Stromal cell of bone marrow (primary cell): ENCODE measurements at regions not wholly inside any gene's neighbourhood (a gene's known extent, or its start where the extent isn't known, plus 50 kb on each side); places are given as distances from the start of the nearest gene placed in this dataset.

Experiments
- DNase-seq: peaks from one replicate; pipeline ENCODE4 v3.0.0-alpha.2; 2012; ENCODE audit warnings: low read depth

DNA sequence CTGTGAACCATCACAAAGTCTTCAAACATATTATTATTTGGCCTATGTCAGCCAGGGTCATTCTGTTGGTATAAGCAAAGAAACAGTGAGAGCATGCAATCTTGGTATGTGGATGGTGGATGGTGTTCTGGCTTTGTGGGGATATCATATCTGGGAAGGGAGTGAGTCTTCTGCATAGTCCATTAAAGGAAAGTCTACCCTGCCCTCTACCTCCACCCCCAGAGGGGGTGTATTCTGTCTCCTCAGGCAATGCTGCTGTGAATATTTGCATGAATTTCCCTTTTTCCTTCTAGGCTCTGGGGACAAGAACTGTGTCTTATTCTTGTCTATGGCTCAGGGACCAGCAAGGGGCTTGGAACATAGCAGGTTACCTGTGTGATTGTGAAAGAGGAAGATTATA lies 495.8 kb downstream of the PDCD6IP start:
- no peak for DNase-seq

GRCh38 chr3:34296796-34297195 lies 498.4 kb downstream of the PDCD6IP start:
- DNase-seq = no peak

GRCh38 chr3:34298653-34299052 lies 500.2 kb downstream of the PDCD6IP start:
- no peak for DNase-seq

GRCh38 chr3:34300621-34301020 lies 502.2 kb downstream of the PDCD6IP start:
- no peak for DNase-seq

- no peak for DNase-seq
Measured at GRCh38 chr3:34301313-34301712, 502.9 kb downstream of the PDCD6IP start.

- no peak for DNase-seq
Measured at GRCh38 chr3:34305266-34305665, 506.8 kb downstream of the PDCD6IP start.

DNA sequence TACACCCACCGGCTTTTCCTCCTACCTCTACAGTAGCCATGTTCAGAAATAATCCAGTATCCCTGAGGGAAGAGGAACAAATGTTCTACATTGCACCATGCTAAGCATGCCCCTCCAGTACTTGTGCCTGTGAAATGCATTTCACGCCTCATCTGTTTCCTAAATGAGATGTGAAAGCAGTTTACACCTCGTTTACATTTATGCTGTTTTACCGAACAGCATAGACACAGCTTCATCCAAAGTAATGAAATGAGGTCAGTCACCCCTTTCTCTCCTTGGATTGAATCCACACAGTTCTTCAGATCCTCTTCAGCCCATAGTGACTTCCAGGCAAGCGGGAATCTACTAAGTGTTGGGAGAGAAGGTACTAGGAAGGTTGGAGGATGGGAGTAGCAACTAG lies 514.3 kb downstream of the PDCD6IP start:
- no peak for DNase-seq

DNA sequence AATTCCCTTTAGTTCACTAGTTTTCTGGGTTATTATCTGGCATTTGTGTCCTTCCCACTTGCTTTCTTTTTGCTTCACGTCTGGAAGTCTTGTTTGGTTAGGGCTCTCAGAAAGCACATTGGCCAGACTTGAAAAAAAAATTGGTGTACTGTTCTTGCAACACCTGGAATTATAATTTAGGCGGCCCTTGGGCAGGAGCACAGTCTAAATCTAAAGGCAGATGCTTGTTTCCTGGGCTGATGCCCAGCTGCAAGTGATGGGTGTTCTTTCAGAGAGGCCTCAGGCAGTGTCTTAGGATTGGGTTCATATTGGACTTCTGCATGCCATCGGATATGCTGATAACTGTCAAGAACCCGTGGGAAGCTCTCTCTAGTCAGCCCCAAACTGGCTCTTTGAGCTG lies 521.5 kb downstream of the PDCD6IP start:
- DNase-seq = no peak

GRCh38 chr3:34323517-34323916 lies 525.1 kb downstream of the PDCD6IP start:
- no peak for DNase-seq

DNA sequence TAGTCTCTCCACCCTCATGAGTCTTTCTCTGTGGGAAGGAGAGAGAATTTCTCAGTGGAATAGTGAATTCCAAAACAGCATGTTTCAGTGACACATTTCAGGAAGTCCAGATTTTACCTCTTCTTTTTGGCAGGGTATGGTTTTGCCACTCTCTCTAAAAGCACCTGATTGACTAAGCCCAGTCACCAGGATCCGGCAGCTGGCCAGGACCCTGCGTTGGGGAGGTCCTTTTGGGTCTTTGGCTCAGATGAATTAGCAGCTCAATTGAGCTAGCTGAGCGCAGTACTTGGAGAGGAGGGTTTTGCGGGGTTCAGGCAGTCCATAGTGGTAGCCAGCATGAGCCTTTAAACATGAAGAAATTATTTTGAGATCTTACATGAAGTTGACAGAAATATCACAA lies 548.2 kb downstream of the PDCD6IP start:
- DNase-seq = no peak

GRCh38 chr3:34351882-34352777 lies 553.7 kb downstream of the PDCD6IP start:
- no peak for DNase-seq

GRCh38 chr3:34352778-34353331 lies 554.4 kb downstream of the PDCD6IP start:
- no peak for DNase-seq

DNA sequence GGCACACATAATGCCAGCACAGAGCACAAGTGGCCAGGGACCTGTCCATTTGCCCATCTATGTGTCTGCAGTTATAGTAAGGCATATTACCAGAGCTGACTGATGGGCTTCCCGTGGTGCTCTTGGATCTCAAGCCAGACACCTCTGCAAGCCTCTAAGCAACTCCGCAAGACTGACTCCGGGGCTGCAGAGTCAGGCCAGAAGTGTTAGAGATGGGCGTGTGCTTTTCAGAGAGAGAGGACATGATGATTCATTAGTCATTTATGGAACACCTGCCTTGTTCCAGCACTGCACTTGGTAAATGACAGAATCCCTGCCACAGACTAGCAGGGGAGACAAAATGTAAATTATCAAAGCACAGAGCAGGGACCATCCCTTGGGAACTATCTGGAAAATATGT lies 559.0 kb downstream of the PDCD6IP start:
- no peak for DNase-seq

DNA sequence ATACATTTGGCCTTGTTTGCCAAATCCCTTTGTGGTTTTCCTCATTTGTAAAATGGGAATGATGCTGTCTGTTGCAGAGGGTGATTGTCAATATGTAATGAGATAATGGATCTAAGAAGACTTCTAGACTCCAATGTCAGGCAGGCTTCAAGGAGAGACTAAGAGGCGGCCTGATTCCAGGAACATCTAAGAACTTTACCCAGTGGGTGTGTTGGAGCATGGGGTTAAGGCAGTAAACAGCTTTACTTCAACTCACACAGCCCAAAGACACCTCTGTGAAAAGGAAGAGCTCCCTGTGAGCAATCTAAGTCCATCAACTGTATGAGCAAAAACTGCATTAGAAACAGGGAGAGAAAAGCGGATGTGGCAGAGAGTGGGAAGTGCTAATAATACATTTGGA lies 560.6 kb downstream of the PDCD6IP start:
- no peak for DNase-seq

DNA sequence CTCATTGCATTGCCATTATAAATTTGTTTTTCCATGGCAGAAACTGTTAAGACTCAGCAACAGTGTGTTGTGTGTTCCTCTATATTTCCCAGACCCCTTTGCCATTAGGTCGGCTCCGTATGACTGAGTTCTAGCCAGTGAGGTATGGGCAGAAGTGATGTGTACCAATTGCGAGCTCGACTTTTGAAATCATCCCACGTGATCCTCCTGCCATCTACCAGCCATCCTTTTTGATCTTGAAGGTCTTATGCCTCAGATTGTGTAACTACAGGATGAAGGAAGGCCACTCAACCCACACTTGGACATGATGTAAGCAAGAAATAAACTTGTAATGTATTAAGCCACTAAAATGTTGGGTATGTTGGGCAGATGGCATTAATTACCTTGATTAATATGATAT lies 562.3 kb downstream of the PDCD6IP start:
- DNase-seq = no peak

- no peak for DNase-seq
Measured at GRCh38 chr3:34361921-34362320, 563.5 kb downstream of the PDCD6IP start.

GRCh38 chr3:34362910-34363309 lies 564.5 kb downstream of the PDCD6IP start:
- no peak for DNase-seq

DNA sequence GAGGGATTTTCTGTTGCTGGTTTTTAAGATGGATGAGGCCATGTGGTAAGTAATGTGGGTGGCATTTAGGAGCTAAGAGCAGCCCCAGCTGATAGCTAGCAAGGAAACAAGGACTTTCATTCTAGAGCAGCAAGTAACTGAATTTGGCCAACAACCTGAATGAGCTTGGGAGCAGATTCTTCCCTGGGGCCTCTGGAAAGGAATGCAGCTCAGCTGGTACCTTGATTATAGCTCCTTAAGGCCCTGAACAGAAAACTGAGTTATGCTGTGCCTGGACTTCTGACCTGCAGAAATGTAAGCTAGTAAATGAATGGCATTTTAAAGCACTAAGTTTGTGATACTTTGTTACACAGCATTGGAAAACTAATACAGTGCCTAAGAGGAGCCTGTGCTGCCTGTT lies 565.5 kb downstream of the PDCD6IP start:
- DNase-seq = no peak

GRCh38 chr3:34364335-34364734 lies 565.9 kb downstream of the PDCD6IP start:
- DNase-seq = peak; percentile 3

DNA sequence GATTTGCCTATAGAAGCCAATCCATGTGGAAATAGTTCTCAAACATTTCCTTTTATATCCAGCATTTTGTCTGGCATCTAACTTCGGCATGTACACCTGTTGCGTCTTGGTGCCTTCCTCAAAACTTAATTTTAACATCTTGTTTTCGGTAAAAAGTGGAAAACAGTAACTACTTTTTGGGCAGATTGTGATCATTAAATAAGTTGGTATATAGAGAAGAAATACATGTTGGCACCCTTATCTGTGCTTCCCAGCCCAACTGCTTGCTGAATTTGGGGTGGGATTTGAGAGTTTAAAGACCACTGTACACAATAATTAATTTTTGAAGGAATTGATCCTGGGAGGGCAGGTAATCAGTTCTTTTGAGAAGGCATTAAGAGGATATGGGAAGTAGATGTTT lies 566.8 kb downstream of the PDCD6IP start:
- DNase-seq = no peak

- DNase-seq = no peak
Measured at GRCh38 chr3:34365771-34366170, 567.3 kb downstream of the PDCD6IP start.

- no peak for DNase-seq
Measured at GRCh38 chr3:34367521-34367920, 569.1 kb downstream of the PDCD6IP start.

- DNase-seq = no peak
Measured at GRCh38 chr3:34374521-34374920, 576.1 kb downstream of the PDCD6IP start.

GRCh38 chr3:34376691-34377090 lies 578.3 kb downstream of the PDCD6IP start:
- no peak for DNase-seq
